Esophagus squamous epithelium (tissue), 4 donors: ENCODE measurements at regions not wholly inside any gene's neighbourhood (a gene's known extent, or its start where the extent isn't known, plus 50 kb on each side); places are given as distances from the start of the nearest gene placed in this dataset.

Source experiments
- CTCF ChIP-seq, 6 experiments: fragments of 450-650 bp in 4 of 6; fragments of 200-600 bp in 2 of 6; sonication (generic) in 2 of 6; IDR thresholded peaks; one replicate each; pipeline ENCODE4 v1.5.1; 2016 to 2019; ENCODE audit warnings: antibody characterized with exemption in 6 of 6, mild to moderate bottlenecking in 4 of 6, moderate library complexity in 4 of 6
- POLR2A ChIP-seq, 4 donors: fragments of 450-650 bp; IDR thresholded peaks; one replicate each; pipeline ENCODE4 v1.6.1; 2017; ENCODE audit warnings: antibody characterized with exemption in 4 of 4, mild to moderate bottlenecking in 4 of 4, moderate library complexity in 3 of 4

- TF ChIP-seq CTCF (IDR thresholded peaks at IDR 0.05) (no peak), POLR2A (IDR thresholded peaks at IDR 0.05) (no peak)
These were observed 698.6 kb downstream of the NOVA1 start for GRCh38 chr14:25899197-25899596.
